NOMO-1 treated with dmso at 0.1 percent for 144 hours (cell line): ENCODE measurements at regions not wholly inside any gene's neighbourhood (a gene's known extent, or its start where the extent isn't known, plus 50 kb on each side); places are given as distances from the start of the nearest gene placed in this dataset.
"Not testable (repeated sequence)": the region's sequence is repeated elsewhere in the genome, so short reads cannot be mapped to it uniquely, and the experiment has no call there.

Experiments
- DNase-seq: peaks from one replicate; lab custom pipeline; 2025; ENCODE audit not compliant: unreplicated experiment; lab: John Stamatoyannopoulos, UW

DNA sequence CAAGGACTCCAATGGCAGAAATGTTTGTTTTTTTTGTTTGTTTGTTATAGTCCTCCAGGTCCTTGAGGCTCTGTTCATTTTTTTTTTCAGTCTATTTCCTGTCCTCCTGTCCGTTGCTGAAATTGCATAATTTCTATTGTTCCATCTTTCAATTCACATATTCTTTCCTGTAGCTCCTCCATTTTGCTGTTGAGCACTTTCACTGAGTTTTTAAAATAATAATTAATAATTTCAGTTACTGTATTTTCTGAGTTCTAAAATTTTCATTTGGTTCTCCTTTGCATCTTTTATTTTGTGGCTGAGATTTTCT, 202.3 kb upstream of the AGR3 start:
- DNase-seq, result no peak

DNA sequence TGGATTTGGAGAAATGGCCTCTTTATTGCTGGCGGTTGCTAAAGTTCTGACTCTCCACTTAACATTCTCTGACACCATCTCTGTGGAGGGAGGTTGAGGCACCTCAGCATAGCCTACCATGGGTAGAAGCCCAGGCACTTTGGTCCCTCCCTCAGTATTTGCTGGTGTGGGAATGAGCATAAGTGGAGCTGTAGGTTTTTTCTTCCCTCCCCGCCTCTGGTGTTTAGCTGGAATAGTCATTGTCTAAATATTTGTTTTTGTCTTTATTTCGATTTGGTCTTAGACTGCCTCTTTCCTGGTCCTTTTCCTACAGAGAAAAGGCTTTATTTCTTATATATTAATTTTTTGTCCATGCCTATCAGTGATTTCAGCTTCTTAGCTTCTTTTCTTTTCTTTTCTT, 203.4 kb upstream of the AGR3 start:
- no peak for DNase-seq

DNA sequence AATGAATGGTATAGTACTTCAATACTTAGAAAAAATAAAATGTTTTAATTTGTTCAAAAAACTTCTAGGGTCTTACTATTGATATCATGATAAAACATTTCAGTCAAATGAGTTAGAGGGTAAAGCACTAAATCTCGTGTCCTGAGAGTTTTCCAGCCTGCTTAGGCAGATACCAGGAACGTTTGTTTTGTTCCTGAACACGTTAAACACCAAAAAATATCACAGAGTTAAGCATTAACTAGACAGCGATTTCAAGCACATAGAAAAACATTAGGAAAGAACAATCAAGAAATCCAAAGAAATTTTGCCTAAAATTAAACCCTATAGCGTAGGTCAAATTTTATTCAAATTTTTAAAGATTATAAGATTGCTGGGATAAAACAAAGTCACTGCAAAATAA, 204.6 kb upstream of the AGR3 start:
- no peak for DNase-seq

DNA sequence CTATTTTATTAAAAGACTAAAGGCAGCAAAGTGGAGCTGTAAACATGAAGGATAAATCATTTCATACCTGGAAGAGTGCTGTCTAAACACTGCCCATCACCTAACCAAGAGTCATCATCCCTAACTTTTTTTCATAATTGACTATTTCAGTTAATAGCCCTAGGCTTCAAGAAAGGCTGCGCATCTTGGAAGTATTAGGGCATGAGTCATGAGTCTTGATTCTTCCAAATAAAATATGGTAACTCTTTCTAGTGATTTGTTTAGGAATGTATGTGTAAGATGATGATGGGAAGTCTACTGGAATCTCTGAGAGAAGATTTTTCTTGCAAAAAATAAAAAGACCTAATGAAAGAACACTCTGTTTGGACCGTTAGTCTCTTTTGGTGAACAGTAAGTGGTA, 207.7 kb upstream of the AHR start:
- DNase-seq, result no peak

GRCh38 chr7:17093461-17093860, 205.0 kb upstream of the AHR start:
- no peak for DNase-seq

DNA sequence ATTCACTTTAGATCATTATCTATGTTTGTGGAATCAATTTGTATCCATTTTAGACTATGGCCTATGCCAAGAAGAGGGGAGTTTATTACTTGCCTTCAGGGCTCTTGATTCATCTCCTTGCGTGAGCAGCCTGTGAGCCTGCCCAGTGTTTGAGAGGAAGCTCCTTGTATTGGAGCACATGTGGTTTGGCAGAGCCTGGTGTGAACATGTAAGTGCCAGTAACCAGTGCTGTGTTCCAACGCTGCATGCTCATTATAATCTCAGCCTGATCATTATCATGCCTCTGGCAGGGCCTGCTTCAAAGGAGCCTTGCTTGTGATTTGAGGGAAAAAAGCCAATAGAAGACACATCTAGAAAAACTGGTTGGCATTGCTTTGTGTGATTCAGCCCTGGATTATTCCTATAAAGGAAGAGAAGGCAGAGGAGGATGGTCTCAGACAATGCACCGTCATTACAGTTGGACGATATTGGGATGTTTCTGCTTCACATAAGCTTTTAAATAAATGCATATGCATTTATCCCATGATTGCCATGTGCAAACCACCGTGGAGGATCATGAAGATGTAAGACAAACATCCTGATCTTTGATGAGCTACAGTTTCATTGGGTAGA, 203.4 kb upstream of the AHR start:
- DNase-seq, result no peak

DNA sequence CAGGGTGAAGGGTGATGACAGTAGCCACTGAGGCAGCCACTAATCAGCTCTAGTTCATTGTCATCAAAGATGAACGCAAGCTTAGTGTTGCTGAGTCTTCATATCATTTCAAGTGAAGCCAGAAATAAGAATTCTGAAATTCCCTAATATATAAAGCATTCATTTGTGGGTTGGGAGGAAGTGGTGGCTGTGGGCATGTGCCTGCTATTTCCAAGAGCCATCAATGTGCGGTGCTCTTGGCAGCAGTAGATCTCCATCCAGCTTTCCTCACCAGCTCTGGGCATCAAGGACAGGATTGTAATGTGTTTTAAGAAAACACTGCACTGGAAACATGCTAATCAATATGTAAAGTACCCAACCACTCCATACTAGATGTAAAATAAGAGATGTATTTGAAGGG, 202.5 kb upstream of the AHR start:
- DNase-seq, result no peak

DNA sequence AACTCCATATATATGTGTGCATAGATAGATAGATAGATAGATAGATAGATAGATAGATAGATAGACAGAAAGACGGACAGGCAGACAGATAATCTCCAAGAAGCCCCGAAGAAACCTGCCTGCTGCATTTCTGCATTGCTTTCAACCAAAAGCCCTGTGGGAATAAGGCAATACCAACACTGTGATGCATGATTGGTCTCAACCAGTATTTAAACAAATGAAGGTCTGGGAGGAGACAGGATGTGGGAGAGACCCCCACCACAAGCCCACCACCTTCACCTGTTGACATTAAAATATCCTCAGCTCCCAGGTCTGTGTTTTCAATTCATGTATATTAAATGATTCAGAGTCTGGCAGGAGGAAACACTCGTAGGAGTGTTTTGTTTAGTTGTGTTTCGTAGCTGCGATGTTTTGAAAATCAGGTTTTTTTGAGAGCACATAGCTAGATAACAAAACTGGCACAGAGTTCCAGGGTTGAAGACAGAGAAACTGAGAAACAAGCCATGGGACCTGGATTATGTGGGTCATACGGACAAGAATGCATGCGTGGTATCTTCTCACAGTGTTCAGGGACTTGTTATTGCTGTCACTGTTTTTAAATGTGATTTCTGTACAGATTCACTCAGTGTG, 200.7 kb upstream of the AHR start:
- no peak for DNase-seq

DNA sequence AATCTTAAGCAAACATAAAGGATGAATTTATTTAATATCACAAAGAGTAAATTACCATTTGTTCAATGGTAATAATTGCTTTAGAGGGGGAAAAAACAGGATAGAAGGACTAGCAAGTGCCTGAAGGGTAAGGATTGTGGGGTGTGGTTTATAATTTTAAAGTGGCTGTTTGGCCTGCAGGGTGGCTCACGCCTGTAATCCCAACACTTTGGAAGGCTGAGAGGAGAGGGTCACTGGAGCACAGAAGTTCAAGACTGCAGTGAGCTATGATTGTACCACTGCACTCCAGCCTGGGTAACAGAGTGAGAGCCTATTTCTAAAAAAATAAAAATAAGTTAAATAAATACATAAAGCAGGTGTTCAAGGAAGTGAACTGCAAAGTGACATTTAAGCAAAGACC, 199.9 kb upstream of the AHR start:
- no peak for DNase-seq

DNA sequence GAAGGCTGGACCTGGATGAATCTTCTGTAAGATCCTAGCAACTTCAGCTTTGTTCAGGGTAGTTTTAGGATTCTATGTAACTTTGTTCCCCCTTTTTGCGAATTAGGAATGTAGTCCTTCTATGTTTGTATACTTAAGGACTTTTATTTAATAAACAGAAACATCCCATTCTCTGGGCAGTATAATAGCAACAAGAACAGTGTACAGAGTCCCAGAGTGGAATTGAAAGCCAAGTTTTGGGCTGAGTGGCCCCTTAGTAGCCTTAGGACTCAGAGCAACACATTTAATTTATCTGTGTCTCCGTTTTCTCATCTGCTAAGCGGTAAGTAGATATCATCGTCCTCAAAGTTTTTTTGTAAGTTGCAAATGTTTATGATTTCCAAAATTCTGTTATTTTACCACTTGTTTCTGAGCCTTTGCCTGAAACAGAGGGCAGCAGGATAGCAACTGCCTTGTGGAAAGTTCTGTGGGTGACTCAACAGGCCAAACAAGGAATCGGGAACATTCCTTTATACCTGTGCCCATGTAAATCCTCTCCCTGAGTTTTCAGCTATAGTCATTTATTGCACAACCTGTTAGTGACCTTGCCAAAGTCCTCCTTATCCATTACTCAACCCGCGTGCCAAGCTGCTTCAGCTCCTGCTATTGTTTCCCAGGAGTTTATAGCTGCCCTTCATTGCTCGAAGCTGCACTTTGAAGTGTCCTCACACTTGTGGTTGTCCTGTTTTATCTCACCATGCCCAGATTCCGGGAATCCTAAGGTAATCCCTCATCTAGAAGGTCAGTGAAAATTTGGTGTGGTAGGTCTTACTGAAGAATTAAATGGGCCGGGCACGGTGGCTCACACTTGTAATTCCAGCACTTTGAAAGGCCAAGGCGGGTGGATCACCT, 199.1 kb upstream of the AHR start:
- DNase-seq, result no peak

DNA sequence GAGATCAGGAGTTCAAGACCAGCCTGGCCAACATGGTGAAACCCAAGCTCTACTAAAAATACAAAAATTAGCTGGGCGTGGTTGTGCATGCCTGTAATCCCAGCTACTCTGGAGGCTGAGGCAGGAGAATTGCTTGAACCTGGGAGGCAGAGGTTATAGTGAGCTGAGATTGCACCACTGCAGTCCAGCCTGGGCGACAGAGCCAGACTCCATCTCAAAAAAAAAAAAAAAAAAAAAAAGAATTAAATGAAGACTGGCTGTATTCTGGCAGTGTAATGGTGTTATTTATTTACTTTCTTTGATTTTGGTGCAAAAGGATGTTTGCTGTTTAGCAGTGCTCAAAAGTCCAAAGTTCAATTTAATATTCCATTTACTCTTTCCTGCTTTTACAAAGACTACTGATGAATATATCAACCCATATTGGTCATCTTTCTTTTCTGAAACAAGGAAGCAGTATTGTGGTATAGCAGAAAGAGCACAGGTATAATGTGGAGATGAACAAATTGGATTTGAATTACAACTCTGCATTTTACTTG, 198.4 kb upstream of the AHR start:
- not testable (repeated sequence) for DNase-seq

DNA sequence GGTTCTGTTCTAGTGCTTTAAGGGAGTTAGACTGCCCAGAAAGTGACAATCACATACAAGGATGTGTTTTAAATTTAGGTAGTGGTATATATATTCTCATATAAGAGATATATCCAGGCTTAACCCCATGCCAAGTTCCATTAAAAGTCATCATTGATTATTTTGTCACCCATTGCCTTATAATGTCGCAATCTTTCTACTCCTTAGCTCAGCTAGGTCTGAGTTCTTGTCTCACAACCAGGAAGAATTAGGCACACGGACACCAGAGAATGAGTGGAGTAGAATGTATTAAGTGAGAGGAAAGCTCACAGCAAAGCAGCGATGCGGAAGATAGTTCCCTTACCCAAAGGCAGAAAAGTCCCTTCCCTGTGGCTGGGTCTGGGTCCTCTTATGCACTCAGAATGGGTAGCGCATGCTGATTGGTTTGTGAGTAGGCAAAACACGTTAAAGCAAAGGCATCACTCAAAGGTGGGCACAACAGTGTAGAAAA, 197.2 kb upstream of the AHR start:
- no peak for DNase-seq

GRCh38 chr7:17103170-17103569, 195.3 kb upstream of the AHR start:
- DNase-seq, result no peak

GRCh38 chr7:17103984-17104383, 194.5 kb upstream of the AHR start:
- no peak for DNase-seq

- DNase-seq, result no peak
Observed at GRCh38 chr7:17104419-17104818, 194.0 kb upstream of the AHR start.

DNA sequence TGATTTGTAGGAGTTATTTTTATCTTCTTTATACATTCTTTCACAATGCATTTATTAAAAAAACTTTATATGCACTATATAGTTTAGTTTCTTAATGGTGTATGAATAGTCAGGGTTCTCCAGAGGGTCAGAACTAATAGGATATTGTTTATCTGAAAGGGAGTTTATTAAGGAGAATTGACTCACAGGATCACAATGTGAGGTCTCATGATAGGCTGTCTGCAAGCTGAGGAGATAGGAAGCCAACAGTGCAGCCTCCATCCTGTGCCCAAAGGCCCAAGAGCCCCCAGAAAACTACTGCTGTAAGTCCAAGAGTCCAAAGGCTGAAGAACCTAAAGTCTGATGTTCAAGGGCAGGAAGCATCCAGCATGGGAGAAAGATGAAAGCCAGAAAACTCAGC, 192.8 kb upstream of the AHR start:
- DNase-seq, result no peak

DNA sequence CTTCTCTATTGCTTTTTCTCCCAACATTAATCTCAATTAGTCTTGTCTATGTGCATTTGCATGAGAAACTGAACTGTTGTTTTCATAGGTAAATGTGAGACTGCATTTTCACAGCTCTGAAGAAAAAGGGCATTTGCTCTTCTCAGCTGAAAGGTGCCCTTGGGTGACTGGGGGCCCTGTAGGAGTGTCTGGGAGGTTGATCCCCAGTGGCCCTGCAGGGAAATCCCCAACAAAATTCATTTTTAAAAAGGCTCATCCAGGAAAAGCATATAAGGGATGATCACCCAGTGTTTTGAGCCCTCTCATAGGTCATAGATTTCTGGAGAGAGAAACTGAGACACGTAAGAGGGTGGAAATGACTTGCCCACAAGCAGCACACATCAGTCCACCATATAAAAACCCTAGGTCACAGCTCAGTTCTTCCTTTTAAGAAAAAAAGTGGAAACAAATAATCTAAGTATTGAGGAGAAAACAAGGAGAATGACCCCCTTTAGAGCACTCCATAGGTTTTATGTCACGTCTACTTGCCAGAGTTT, 190.3 kb upstream of the AHR start:
- DNase-seq, result no peak

- no peak for DNase-seq
Observed at GRCh38 chr7:17109020-17109419, 189.4 kb upstream of the AHR start.

DNA sequence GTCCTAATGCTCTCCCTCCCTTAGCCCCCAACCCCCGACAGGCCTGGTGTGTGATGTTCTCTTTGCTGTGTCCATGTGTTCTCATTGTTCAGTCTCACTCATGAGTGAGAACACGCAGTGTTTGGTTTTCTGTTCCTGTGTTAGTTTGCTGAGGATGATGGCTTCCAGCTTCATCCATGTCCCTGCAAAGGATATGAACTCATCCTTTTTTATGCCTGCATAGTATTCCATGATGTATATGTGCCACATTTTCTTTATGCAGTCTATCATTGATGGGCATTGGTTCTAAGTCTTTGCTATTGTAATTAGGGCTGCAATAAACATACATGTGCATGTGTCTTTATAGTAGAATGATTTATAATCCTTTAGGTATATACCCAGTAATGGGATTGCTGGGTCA, 184.7 kb upstream of the AHR start:
- not testable (repeated sequence) for DNase-seq

GRCh38 chr7:17118412-17118811, 180.0 kb upstream of the AHR start:
- no peak for DNase-seq

- DNase-seq, result no peak
Observed at GRCh38 chr7:17120756-17121155, 177.7 kb upstream of the AHR start.

DNA sequence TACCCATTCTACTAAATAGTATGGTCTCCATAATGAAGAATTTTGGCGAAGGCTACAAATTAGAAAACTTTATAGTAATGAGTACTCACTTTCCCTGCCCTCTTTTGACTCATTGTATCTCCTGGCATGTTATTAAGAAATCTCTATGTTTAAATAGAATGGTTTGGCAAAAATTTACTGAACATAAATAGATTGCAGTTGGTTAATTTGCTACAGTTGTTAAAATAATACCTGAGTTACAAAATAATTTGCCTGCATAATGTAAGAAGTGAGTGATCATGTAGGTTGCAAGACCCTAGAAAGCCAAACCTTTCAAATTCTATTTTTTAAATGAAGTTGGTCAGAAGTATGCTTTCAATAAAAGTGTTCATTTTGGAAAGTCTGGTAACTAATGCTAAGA, 176.8 kb upstream of the AHR start:
- DNase-seq, result no peak
